ENCODE measurements at regions not wholly inside any gene's neighbourhood (a gene's known extent, or its start where the extent isn't known, plus 50 kb on each side); places are given as distances from the start of the nearest gene placed in this dataset.
"Not testable (repeated sequence)": the region's sequence is repeated elsewhere in the genome, so short reads cannot be mapped to it uniquely, and the experiment has no call there.

DNA sequence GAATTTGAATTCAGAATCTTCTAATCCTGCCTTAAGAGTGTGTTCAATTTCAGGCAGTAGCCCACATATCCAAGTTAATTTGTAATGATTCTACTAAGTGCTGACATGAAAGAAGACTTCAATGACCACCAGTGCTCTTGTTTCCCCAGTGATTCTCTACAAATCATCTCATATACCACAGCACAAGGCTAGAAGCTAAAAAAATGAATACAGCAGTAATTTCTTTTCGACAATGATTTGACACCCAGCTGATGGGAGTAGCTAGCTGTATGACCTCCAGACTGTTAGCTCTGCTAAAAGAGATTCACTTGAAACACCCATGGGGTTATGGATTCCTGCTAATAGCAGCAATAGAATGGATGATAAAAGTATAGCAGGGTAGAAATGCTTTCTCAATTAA, 217.0 kb upstream of the TMEFF2 start:
- Histone ChIP-seq H3K4me1 (ENCODE audit: control insufficient read depth, insufficient read depth, low read length) (no peaks in the 10 kb centered on the region), H3K9me3 (ENCODE audit: control insufficient read depth, low read length) (no peaks in the 10 kb centered on the region), H3K27me3 (ENCODE audit: control insufficient read depth, insufficient read depth, low read length, poor library complexity, severe bottlenecking) (no peaks in the 10 kb centered on the region), H3K36me3 (ENCODE audit: control insufficient read depth, insufficient read depth, low read length) (no peaks in the 10 kb centered on the region), H3K27ac (ENCODE audit: insufficient read depth, low read depth, low read length, poor library complexity, severe bottlenecking) (no peak overlapping the region), H3K4me3 (ENCODE audit: insufficient read depth, low read depth, low read length) (no peak overlapping the region)
- WGBS, 2 experiments: 92 to 100% methylated on average over 1 of the region's 1 CpG

DNA sequence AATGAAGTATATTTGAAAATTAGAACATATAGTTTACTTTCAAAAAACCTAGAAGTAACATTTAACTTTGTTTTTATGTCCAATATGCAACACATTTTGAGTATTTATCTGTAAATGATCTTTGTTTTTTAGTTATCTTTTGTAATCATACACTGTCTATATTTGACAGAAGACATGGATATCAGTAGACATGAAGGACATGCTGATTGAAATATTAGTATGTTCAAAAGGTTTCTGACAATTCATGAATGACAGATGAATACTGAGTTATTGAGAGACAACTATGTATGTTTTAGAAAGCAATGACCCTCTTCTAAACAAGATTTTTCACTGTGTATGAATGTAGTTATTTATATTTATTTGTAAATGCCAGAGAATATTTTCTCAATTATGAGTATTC, 215.6 kb upstream of the TMEFF2 start:
- no peaks in the 10 kb centered on the region for H3K4me1 ChIP-seq (ENCODE audit: control insufficient read depth, insufficient read depth, low read length)
- no peak overlapping the region for H3K27ac ChIP-seq (ENCODE audit: insufficient read depth, low read depth, low read length, poor library complexity, severe bottlenecking)
- H3K4me3 ChIP-seq (ENCODE audit: insufficient read depth, low read depth, low read length): no peak overlapping the region
- no peaks in the 10 kb centered on the region for H3K9me3 ChIP-seq (ENCODE audit: control insufficient read depth, low read length)
- no peaks in the 10 kb centered on the region for H3K27me3 ChIP-seq (ENCODE audit: control insufficient read depth, insufficient read depth, low read length, poor library complexity, severe bottlenecking)
- H3K36me3 ChIP-seq (ENCODE audit: control insufficient read depth, insufficient read depth, low read length): no peaks in the 10 kb centered on the region

DNA sequence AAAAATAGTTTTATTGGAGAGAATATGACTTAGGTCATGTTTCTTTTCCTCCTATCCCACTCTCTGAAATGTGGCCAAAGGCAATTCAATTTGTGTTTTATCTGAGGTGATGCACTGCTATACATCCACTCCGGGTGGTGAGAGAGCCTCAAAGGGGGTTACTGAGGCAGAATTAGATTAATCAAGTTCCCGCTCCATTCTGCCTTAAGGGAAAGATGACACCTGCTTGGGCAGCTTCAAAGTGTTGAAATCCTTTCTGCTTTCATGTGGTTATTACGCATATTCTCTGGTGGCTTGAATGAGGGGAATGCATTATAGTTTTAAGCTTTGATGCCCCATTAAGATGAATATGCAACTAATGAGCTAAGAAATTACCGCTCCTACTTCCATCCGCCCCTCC, 213.0 kb upstream of the TMEFF2 start:
- H3K36me3 ChIP-seq (ENCODE audit: control insufficient read depth, insufficient read depth, low read length): no peaks in the 10 kb centered on the region
- no peaks in the 10 kb centered on the region for H3K4me1 ChIP-seq (ENCODE audit: control insufficient read depth, insufficient read depth, low read length)
- H3K9me3 ChIP-seq (ENCODE audit: control insufficient read depth, low read length): no peaks in the 10 kb centered on the region
- H3K27me3 ChIP-seq (ENCODE audit: control insufficient read depth, insufficient read depth, low read length, poor library complexity, severe bottlenecking): no peaks in the 10 kb centered on the region
- no peak overlapping the region for H3K4me3 ChIP-seq (ENCODE audit: insufficient read depth, low read depth, low read length)
- no peak overlapping the region for H3K27ac ChIP-seq (ENCODE audit: insufficient read depth, low read depth, low read length, poor library complexity, severe bottlenecking)
- WGBS, 2 experiments: 83 to 90% methylated on average over 5 of the region's 5 CpGs

DNA sequence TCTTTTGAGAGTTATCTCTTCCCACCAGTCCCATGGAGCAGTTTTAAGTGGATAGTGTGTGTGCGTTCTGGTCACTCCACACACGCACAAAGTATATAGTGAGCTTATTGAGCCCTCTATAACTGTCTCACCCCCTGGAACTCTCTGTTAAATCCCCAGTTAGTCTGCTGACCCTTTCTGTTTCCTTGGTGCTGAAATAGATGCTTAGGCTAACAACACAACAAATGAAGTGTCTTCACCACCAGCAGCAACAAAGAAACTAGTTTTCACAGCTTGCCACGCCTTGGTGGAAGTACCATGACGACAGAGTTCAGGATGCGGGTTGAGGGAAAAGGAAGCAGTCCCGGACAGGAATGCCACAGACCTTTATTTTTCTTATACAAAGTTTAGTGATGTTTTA, 203.5 kb upstream of the TMEFF2 start:
- no peak overlapping the region for H3K27ac ChIP-seq (ENCODE audit: insufficient read depth, low read depth, low read length, poor library complexity, severe bottlenecking)
- WGBS, 2 experiments: 91 to 95% methylated on average over 6 of the region's 6 CpGs

DNA sequence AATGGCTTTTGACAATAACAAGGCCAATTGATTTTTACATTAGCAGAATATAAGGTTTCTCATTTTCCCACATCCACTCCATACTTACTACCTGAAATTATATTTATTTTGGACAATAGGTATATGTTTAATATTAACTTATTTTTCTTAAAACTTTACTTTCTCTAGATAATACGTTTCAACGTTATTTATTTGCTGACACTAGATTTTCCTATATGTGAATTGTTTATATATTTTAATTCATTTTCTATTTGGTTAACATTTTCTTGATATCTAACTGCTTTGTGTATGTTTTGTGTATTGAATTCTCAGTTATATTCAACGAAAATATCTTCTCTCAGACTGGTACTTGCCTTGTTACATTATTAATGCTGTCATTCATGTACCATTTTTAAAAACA, 199.9 kb upstream of the TMEFF2 start:
- H3K27ac ChIP-seq (ENCODE audit: insufficient read depth, low read depth, low read length, poor library complexity, severe bottlenecking): no peak overlapping the region
- no peaks in the 10 kb centered on the region for H3K9me3 ChIP-seq (ENCODE audit: control insufficient read depth, low read length)
- H3K4me1 ChIP-seq (ENCODE audit: control insufficient read depth, insufficient read depth, low read length): no peaks in the 10 kb centered on the region
- no peak overlapping the region for H3K4me3 ChIP-seq (ENCODE audit: insufficient read depth, low read depth, low read length)
- WGBS, 2 experiments: 100% methylated on average over 1 of the region's 3 CpGs; no CpG with 5 or more reads in 1 of the 2 experiments
- no peaks in the 10 kb centered on the region for H3K27me3 ChIP-seq (ENCODE audit: control insufficient read depth, insufficient read depth, low read length, poor library complexity, severe bottlenecking)
- no peaks in the 10 kb centered on the region for H3K36me3 ChIP-seq (ENCODE audit: control insufficient read depth, insufficient read depth, low read length)

More for the DNA sequence above, 203.5 kb upstream of the TMEFF2 start:
- Histone ChIP-seq H3K9me3 (ENCODE audit: control insufficient read depth, low read length) (no peaks in the 10 kb centered on the region), H3K4me3 (ENCODE audit: insufficient read depth, low read depth, low read length) (no peak overlapping the region), H3K36me3 (ENCODE audit: control insufficient read depth, insufficient read depth, low read length) (no peaks in the 10 kb centered on the region), H3K27me3 (ENCODE audit: control insufficient read depth, insufficient read depth, low read length, poor library complexity, severe bottlenecking) (no peaks in the 10 kb centered on the region), H3K4me1 (ENCODE audit: control insufficient read depth, insufficient read depth, low read length) (no peaks in the 10 kb centered on the region)

DNA sequence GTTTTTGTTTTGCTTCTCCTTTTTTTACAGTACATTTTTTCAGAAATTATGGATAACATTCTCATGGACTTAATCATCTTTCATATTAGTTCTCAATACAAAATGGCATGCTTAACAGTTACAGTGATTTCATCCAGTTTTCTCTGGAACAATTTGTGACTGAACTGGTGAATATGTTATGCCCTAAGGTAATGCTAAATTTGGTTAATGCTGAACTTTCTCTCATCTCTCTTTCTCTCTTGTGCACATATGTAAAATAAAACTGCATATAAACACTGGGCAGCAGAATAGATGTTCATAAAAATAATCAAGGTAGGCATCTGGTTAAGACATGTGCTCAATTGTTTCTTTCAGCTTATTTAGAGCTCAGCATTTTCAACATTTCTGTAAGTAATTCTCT, 196.3 kb upstream of the TMEFF2 start:
- H3K4me1 ChIP-seq (ENCODE audit: control insufficient read depth, insufficient read depth, low read length): no peaks in the 10 kb centered on the region
- H3K4me3 ChIP-seq (ENCODE audit: insufficient read depth, low read depth, low read length): no peak overlapping the region
- no peaks in the 10 kb centered on the region for H3K27me3 ChIP-seq (ENCODE audit: control insufficient read depth, insufficient read depth, low read length, poor library complexity, severe bottlenecking)
- H3K27ac ChIP-seq (ENCODE audit: insufficient read depth, low read depth, low read length, poor library complexity, severe bottlenecking): no peak overlapping the region
- no peaks in the 10 kb centered on the region for H3K9me3 ChIP-seq (ENCODE audit: control insufficient read depth, low read length)
- H3K36me3 ChIP-seq (ENCODE audit: control insufficient read depth, insufficient read depth, low read length): no peaks in the 10 kb centered on the region

DNA sequence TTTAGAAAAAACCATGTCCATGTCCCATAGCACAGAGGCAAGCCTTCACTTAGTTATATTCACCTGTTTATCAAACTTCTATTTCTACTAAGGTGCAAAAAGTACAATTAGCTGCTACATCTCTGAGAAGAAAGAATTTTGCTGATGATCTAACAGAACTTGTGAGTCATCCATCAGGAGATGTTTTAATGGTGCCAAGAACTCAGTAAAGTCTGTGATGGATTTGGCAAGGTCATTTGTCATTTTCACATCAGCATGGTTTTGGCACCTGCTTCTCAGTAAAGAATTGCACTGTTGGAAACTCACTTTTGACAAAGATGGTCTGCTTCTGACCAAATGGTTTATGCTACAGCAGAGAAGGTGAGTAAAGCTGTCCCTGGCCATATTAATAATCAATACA, 195.7 kb upstream of the TMEFF2 start:
- no peaks in the 10 kb centered on the region for H3K4me1 ChIP-seq (ENCODE audit: control insufficient read depth, insufficient read depth, low read length)
- no peak overlapping the region for H3K4me3 ChIP-seq (ENCODE audit: insufficient read depth, low read depth, low read length)
- H3K36me3 ChIP-seq (ENCODE audit: control insufficient read depth, insufficient read depth, low read length): no peaks in the 10 kb centered on the region
- H3K27me3 ChIP-seq (ENCODE audit: control insufficient read depth, insufficient read depth, low read length, poor library complexity, severe bottlenecking): no peaks in the 10 kb centered on the region
- H3K27ac ChIP-seq (ENCODE audit: insufficient read depth, low read depth, low read length, poor library complexity, severe bottlenecking): no peak overlapping the region
- H3K9me3 ChIP-seq (ENCODE audit: control insufficient read depth, low read length): no peaks in the 10 kb centered on the region

DNA sequence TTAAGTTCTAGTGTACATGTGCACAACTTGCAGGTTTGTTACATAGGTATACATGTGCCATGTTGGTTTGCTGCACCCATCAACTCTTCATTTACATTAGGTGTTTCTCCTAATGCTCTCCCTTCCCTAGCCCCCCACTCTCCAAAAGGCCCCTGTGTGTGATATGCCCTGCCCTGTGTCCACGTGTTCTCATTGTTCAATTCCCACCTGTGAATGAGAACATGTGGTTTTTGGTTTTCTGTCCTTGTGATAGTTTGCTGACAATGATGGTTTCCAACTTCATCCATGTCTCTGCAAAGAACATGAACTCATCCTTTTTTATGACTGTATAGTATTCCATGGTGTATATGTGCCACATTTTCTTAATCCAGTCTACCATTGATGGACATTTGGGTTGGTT, 189.5 kb upstream of the TMEFF2 start:
- H3K36me3 ChIP-seq (ENCODE audit: control insufficient read depth, insufficient read depth, low read length); H3K4me1 ChIP-seq (ENCODE audit: control insufficient read depth, insufficient read depth, low read length); H3K4me3 ChIP-seq (ENCODE audit: insufficient read depth, low read depth, low read length); H3K27ac ChIP-seq (ENCODE audit: insufficient read depth, low read depth, low read length, poor library complexity, severe bottlenecking); H3K27me3 ChIP-seq (ENCODE audit: control insufficient read depth, insufficient read depth, low read length, poor library complexity, severe bottlenecking); H3K9me3 ChIP-seq (ENCODE audit: control insufficient read depth, low read length): not testable (repeated sequence)
- WGBS, 2 experiments: 80 to 93% methylated on average over 1 of the region's 1 CpG

DNA sequence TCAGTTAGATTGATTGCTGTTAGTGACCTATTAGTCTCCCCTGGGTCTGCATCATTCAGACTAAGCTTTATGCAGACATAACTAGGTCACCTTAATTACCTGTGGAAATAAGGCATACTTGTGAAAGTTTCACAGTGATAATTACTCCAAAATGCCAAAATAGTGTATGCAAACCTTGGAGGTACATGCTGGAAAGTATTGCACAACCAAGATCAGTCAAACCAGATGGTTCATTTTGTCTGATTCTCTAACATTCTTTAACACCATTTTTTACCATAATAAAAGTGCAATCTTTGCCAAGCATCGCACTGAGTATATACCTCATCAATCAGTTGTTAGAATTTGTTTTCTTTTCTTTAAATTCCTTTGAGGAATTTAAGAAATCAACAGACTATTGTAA, 186.3 kb upstream of the TMEFF2 start:
- WGBS, 2 experiments: 88% methylated on average over 1 of the region's 1 CpG; no CpG with 5 or more reads in 1 of the 2 experiments

DNA sequence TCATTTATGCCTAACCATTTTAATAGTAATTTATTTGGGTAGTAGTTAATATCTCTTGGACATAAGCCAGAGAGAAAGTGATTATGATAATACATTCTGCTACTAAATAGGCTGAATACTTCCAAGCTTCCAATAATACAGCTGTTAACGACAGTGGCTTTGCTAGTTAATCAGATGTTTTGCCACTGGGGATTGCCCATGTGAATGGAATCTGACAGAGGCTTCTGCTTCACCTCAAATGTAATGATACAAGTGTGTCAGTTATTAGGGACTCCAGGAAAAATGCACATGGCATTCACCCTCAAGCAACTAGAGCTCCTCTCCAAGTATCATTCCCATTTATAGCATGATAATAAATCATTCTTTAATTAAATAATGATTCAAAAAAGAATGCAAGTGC, 185.0 kb upstream of the TMEFF2 start:
- Histone ChIP-seq H3K36me3 (ENCODE audit: control insufficient read depth, insufficient read depth, low read length) (no peaks in the 10 kb centered on the region), H3K4me3 (ENCODE audit: insufficient read depth, low read depth, low read length) (no peak overlapping the region), H3K27me3 (ENCODE audit: control insufficient read depth, insufficient read depth, low read length, poor library complexity, severe bottlenecking) (no peaks in the 10 kb centered on the region), H3K9me3 (ENCODE audit: control insufficient read depth, low read length) (no peaks in the 10 kb centered on the region), H3K4me1 (ENCODE audit: control insufficient read depth, insufficient read depth, low read length) (no peaks in the 10 kb centered on the region), H3K27ac (ENCODE audit: insufficient read depth, low read depth, low read length, poor library complexity, severe bottlenecking) (no peak overlapping the region)
- WGBS, 2 experiments: 83 to 85% methylated on average over 1 of the region's 1 CpG

More for the DNA sequence above, 186.3 kb upstream of the TMEFF2 start:
- Histone ChIP-seq H3K27ac (ENCODE audit: insufficient read depth, low read depth, low read length, poor library complexity, severe bottlenecking) (no peak overlapping the region), H3K27me3 (ENCODE audit: control insufficient read depth, insufficient read depth, low read length, poor library complexity, severe bottlenecking) (no peaks in the 10 kb centered on the region), H3K4me1 (ENCODE audit: control insufficient read depth, insufficient read depth, low read length) (no peaks in the 10 kb centered on the region), H3K36me3 (ENCODE audit: control insufficient read depth, insufficient read depth, low read length) (no peaks in the 10 kb centered on the region), H3K9me3 (ENCODE audit: control insufficient read depth, low read length) (no peaks in the 10 kb centered on the region), H3K4me3 (ENCODE audit: insufficient read depth, low read depth, low read length) (no peak overlapping the region)

DNA sequence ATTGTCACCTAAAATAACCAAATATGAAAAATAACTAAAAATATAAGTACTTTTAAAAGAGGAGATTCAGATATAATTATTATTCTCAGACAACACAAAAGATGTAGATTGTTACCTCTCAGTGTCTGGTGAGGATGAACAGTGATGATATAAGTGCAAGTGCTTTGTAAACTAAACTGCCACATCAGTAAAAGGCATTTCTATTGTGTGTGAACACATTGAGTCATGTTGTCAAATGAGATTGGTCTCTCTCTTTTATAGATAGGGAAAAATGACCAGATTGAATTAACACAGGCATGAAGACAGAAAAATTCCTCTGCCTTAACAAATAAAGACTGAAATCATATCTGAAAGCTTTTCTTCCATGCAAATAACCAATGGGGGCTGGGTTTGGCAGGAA, 182.4 kb upstream of the TMEFF2 start:
- Histone ChIP-seq H3K4me1 (ENCODE audit: control insufficient read depth, insufficient read depth, low read length) (no peaks in the 10 kb centered on the region), H3K9me3 (ENCODE audit: control insufficient read depth, low read length) (no peaks in the 10 kb centered on the region), H3K27me3 (ENCODE audit: control insufficient read depth, insufficient read depth, low read length, poor library complexity, severe bottlenecking) (no peaks in the 10 kb centered on the region), H3K27ac (ENCODE audit: insufficient read depth, low read depth, low read length, poor library complexity, severe bottlenecking) (no peak overlapping the region), H3K36me3 (ENCODE audit: control insufficient read depth, insufficient read depth, low read length) (no peaks in the 10 kb centered on the region), H3K4me3 (ENCODE audit: insufficient read depth, low read depth, low read length) (no peak overlapping the region)
